PFSK-1 (cell line): ENCODE measurements at regions not wholly inside any gene's neighbourhood (a gene's known extent, or its start where the extent isn't known, plus 50 kb on each side); places are given as distances from the start of the nearest gene placed in this dataset.

Source experiments
- SIN3A ChIP-seq: IDR thresholded peaks from 2 replicates; pipeline ENCODE4 v1.6.1; 2012; ENCODE audit warnings: mild to moderate bottlenecking, low read length, moderate library complexity, borderline replicate concordance; ENCODE audit not compliant: insufficient read depth
- TAF1 ChIP-seq: IDR thresholded peaks from 2 replicates; pipeline ENCODE4 v1.6.1; 2012; ENCODE audit warnings: low read length, control low read depth, borderline replicate concordance; ENCODE audit not compliant: insufficient read depth
- TF ChIP-seq, protein P1 (sequence below), 2 experiments: IDR thresholded peaks; 2 replicates each; pipeline versions ENCODE4 v1.6.1 to v1.8.0; 2011 to 2012; ENCODE audit warnings: low read depth in 2 of 2, low read length in 2 of 2, control low read depth in 1 of 2, inconsistent platforms in 1 of 2, mild to moderate bottlenecking in 1 of 2, moderate library complexity in 1 of 2; ENCODE audit not compliant: insufficient read depth in 1 of 2

DNA sequence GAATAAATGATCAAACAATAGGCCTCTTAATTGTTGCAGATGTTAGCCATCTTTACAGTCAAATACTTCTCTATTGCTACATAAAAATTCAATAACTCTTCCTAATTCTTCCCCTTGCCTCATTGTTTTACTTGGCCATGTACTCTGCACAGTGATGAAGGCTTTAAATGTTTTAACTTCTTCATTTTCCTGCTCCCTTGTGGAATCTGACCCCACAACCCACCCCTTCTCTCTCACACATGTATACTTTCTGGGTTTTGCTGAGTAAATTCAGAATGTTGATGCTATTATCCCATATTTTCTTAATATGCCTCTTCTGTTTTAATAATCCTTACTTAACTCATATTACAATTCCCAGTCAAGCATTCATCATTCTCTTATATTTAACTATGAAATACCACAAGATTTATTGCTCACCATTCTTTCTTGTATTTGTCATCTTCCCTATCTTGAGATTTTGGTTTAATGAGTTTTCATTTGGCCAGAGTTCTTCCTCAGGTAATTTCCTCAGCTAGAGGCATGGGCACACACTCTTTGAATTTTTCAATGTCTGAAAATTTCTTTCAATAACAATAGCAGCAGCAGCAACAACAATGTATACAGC lies 327.8 kb upstream of the USP24 start:
- TF ChIP-seq SIN3A (no peak), TAF1 (no peak)
- TF ChIP-seq, protein P1, sequence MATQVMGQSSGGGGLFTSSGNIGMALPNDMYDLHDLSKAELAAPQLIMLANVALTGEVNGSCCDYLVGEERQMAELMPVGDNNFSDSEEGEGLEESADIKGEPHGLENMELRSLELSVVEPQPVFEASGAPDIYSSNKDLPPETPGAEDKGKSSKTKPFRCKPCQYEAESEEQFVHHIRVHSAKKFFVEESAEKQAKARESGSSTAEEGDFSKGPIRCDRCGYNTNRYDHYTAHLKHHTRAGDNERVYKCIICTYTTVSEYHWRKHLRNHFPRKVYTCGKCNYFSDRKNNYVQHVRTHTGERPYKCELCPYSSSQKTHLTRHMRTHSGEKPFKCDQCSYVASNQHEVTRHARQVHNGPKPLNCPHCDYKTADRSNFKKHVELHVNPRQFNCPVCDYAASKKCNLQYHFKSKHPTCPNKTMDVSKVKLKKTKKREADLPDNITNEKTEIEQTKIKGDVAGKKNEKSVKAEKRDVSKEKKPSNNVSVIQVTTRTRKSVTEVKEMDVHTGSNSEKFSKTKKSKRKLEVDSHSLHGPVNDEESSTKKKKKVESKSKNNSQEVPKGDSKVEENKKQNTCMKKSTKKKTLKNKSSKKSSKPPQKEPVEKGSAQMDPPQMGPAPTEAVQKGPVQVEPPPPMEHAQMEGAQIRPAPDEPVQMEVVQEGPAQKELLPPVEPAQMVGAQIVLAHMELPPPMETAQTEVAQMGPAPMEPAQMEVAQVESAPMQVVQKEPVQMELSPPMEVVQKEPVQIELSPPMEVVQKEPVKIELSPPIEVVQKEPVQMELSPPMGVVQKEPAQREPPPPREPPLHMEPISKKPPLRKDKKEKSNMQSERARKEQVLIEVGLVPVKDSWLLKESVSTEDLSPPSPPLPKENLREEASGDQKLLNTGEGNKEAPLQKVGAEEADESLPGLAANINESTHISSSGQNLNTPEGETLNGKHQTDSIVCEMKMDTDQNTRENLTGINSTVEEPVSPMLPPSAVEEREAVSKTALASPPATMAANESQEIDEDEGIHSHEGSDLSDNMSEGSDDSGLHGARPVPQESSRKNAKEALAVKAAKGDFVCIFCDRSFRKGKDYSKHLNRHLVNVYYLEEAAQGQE (IDR thresholded peaks at IDR 0.05; ENCODE audit: insufficient read depth in 1 of 2, low read depth in 2 of 2, low read length in 2 of 2): no peak
